NCI-H446 treated with DMSO at 0.1 percent for 48 hours (cell line): ENCODE measurements at regions not wholly inside any gene's neighbourhood (a gene's known extent, or its start where the extent isn't known, plus 50 kb on each side); places are given as distances from the start of the nearest gene placed in this dataset.
"Not testable (repeated sequence)": the region's sequence is repeated elsewhere in the genome, so short reads cannot be mapped to it uniquely, and the experiment has no call there.

Source experiments
- DNase-seq: peaks from one replicate; lab custom pipeline; 2025; lab: John Stamatoyannopoulos, UW

DNA sequence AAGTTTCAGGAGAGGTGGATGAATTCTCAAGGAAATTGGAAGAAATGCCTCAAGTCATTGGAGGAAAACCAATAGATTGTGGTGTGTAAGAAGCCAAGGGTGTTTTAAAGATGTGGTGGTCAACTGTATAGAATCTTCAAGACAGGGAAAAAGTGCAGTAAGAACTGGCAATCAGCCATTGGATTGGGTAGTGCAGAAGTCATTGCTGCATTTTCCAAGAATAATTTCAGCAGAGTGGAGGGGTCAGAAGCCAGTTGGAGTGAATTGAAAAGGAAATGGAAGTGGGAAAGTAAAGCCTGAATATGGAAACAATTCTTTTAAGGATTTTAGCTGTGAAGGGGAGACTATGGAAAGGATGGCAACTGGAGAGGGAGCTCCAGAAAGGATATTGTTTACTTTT, 128.2 kb upstream of the TMEM170B start:
- DNase-seq: no peak

DNA sequence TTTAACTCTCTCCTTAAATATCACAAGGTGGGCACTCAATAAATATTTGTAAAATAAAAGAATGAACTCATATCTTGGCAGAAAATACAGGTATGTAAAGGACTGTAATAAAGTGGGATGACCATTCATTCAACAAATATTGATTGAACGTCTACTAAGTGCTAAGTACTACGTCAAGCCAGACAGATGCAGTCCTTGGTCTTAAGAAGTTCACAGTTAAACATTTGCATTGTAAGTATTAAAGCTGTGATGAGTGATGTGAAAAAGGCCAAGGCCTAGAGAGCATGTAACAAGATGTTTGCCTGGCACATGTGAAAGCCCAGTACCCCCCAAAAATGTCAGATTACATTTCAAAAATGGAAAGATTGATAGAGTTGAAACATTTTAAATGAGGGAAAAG, 130.1 kb upstream of the TMEM170B start:
- DNase-seq: no peak

DNA sequence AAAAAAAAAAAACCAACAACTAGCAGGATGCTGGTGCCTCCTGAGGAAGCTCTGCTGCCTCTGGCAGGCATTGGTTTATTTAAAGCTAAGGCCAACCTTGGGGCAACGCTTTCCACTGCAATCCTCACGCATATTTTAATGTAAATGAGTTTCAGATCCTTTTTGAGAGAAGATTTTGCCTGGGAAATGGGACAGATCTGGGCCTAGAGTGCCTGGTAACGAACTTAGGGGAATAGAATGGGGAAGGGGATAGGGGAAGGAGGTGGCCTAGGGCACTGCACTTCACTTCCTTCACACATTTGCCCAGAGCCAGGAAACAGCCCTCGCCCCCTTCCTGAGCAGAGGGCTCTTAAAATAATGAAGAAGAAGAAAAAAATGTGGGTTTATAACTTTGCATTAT, 132.7 kb upstream of the TMEM170B start:
- DNase-seq: no peak

DNA sequence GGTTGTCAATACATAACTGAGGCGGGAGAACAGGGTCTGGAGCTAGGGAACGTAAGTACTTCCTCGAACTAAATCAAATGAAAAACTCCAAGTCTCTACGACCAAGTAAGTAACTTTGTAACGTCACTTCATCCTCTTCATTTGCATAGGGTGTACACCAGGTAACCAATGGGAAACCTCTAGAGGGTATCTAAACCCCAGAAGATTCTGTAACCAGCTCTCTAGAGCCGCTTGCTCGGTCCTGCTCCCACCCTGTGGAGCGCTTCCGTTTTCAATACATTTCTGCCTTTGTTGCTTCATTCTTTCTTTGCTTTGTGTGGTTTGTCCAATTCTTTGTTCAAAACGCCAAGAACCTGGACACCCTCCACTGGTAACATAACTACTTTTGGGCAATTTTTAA, 133.5 kb upstream of the TMEM170B start:
- no peak for DNase-seq

- DNase-seq: no peak
Measured at GRCh38 chr6:11403035-11403601, 134.4 kb upstream of the TMEM170B start.

GRCh38 chr6:11402581-11402980, 135.0 kb upstream of the TMEM170B start:
- DNase-seq: not testable (repeated sequence)

- not testable (repeated sequence) for DNase-seq
Measured at GRCh38 chr6:11401954-11402353, 135.6 kb upstream of the TMEM170B start.

DNA sequence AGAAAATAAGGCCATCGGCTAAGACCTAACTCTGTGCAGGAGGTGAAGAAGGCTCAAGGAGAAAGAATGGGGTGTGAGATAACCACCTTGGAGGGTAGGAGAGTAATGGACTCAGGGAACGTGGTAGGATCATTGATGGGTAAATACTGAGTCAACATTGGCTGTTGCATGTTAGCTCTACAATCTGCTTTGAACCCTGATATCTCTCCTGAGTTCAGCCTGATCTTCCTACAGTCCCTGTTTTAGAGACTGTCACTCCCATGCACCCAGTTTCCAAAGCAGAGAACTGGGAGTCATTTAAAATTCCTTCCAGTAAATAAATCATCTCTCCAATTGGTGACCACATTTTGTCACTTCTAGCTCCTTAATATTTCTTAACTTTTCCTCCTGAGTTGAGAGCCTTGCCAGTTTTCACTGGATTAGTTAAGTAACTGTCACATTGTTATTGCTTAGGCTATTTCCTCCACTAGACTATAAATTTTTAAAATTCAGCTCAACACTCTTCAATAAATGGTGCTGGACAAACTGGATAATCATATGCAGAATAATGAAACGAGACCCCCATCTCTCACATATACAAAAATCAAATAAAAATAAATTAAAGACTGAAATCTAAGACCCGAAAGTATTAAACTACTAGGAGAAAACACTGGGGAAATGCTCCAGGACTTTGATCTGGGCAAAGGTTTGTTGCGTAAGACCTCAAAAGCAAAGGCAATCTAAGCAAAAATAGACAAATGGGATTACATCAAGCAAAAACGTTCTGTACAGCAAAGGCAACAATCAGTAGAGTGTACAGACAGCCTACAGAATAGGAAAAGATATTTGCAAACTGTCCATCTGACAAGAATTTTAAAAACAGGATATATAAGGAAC, 138.9 kb upstream of the TMEM170B start:
- DNase-seq: no peak

DNA sequence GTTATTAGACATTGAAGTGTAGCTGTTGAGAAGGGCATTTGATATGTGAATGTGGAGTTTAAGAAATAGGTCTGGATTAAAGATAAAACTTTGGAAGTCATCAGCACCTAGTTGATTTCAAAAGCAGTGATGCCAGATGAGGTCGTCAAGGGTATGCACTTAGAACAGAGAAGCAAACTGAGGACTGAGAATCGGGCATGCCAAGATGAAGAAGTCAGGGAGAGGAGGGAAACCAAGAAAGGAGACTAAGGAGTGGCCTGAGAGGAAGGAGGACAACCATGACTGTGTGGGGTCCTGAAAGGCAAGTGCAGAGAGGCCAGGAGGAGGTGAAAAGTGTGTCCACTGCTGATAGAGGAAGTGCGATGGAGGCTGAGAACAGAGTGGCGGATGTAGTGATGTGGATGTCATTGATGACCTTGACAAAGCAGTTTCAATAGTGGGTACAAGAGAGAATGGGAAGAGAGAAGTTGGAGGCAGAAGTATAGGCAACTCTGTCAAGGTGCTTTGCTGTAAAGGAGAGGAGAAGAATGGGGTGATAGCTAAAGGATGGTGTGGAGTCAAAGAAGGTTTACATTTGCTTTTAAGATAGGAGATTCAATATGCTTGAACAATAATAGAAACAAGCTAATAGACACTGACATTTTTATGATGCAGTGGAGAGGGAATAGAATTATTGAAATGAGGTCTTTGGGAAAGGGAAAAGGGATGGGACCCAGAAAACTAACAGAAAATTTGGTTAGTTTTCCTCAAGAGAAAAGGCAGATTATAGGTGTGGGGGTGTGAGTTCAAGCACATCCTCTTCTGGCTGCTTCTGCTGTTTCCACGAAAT, 139.7 kb upstream of the TMEM170B start:
- DNase-seq: no peak

DNA sequence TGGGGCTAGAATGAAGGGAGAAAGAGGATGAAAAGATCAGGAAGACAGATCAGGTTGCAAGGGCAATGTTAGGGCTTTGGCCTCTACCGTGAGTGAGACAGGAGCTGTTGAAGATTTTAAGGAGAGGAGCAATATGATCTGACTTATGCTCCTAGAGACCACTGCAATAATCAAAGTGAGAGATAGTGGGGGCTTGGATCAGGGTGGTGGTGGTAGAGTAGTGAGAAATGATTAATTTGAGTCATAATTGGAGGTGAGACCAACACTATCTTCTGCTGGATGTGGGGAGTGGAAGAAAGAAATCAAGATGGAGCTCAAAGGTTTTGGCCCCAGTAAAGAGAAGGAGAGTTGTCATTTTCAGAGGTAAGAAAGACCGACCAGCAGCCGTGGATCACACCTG, 140.7 kb upstream of the TMEM170B start:
- no peak for DNase-seq

- DNase-seq: no peak
Measured at GRCh38 chr6:11393713-11394627, 143.6 kb upstream of the TMEM170B start.

GRCh38 chr6:11392778-11393507, 144.6 kb upstream of the TMEM170B start:
- no peak for DNase-seq

DNA sequence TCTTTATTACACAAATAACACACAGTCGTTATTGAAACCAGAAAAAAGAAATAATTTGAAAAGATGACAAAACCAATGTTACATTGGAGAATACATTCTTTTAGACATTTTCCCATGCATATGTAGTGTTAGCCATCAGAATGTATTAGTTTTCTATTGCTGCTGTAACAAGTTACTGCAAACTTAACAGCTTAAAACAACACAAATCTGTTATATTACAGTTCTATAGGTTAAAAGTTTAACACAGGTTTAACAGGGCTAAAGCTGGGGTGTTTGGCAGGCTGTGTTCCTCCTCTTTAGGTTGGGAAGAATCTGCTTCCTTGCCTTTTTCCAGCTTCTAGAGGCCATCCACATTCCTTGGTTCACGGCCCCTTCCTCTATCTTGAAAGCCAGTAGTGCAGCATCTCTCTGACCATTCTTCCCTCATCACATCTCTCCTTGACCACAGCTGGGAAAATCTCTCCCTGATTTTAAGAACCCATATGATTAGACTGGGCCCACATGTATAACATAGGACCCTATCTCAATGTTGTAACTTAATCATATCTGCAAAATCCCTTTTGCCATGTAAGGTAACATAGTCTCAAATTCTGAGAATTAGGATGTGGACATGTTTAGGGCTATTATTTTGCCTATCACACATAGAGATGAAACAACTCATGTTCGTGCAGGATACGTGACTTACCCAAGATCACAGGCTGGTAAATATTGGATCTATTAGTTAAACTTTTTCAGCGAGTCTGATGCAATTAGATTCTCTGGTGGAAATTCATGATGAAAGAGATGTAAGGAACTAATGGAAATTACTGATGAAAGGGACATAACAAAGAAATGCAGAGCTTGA, 145.4 kb upstream of the TMEM170B start:
- no peak for DNase-seq

DNA sequence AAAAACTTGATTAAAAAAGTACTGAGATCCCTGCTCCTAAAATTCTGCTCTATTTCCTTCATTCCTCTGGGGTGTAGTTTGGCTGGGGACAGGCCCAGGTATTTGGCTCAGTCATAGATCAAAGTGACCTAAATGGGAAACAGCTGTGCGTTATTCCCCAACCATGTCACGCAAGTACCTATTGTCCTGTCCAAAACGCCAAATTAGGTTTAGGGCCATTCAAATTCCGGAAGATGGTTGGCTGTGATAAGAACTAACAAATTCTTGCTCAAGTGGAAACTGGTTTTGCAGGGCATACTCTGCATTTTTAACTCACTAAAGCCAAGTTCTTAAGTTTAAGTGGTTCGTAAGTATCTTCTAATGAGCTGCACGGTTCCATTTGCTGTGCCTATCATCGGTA, 147.6 kb upstream of the TMEM170B start:
- no peak for DNase-seq

DNA sequence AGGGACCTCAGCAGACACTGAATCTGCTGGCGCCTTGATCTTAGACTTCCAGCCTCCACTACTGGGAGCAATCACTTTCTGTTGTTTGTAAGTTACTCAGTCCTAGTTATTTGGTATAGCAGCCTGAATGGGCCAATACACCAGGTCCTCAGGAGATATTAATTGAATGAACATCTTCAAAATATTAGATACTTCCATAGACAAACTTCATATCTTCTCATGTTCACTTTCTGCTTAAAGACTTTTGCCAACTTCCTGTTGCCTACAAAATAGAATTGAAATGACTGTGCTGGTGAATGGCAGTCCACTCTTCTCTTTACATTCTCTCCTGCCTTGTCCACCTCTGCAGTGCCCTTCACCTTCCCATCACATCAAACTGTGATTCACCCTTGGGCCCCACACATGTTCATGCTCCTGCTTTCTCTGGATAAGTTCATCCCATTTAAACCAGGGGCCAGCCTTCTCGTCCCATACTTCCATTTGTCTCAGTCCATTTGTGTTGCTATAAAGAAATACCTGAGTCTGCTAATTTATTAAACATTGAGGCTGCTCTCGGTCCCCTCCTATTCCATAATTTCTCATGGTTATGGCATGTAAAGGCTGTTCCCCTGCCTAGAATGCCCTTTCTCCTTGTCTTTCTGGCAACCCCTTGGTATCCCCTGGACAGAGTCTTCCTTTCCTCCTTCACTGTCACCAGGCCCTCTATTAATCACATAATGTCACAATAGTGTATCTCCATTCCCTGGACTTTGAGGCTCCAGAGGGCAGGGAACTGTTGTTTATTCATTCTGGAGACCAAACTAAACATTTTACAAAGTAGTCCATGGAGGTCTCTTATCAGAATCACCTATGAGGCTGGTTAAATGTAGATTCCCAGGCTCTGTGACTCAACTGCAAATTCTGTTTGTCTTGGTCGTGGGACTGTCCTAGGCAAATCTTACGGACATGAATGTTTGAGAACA, 148.3 kb upstream of the TMEM170B start:
- DNase-seq: no peak

GRCh38 chr6:11387707-11388430, 149.7 kb upstream of the TMEM170B start:
- DNase-seq: no peak

- no peak for DNase-seq
Measured at GRCh38 chr6:11386726-11387125, 150.8 kb upstream of the TMEM170B start.

- no peak for DNase-seq
Measured at GRCh38 chr6:11386323-11386722, 151.2 kb upstream of the TMEM170B start.
